A549 (cell line): ENCODE measurements at regions not wholly inside any gene's neighbourhood (a gene's known extent, or its start where the extent isn't known, plus 50 kb on each side); places are given as distances from the start of the nearest gene placed in this dataset.

ENCODE experiments used
- CEBPB ChIP-seq, 2 experiments: fragments of >200 bp in 1 of 2; sonication (Bioruptor Twin) in 1 of 2; formaldehyde crosslinking in 1 of 2; IDR thresholded peaks; 2 replicates each; pipeline ENCODE4 v1.6.1; 2012 to 2016
- CHD2 ChIP-seq: fragments of 150-350 bp; IDR thresholded peaks from 2 replicates; pipeline ENCODE4 v1.6.1; 2014; ENCODE audit warnings: low read length; ENCODE audit not compliant: partially characterized antibody
- CTCF ChIP-seq: fragments of >200 bp; sonication (Bioruptor Twin); formaldehyde crosslinking; IDR thresholded peaks from 3 replicates; pipeline ENCODE4 v1.5.1; 2016
- JUN ChIP-seq, 2 experiments: fragments of >200 bp; sonication (Bioruptor Twin); formaldehyde crosslinking; IDR thresholded peaks; 2 replicates in 1 of 2; 3 replicates in 1 of 2; pipeline ENCODE4 v1.6.1; 2016 to 2017
- KDM1A ChIP-seq: fragments of 200-600 bp; sonication (generic); IDR thresholded peaks from 2 replicates; pipeline ENCODE4 v1.6.1; 2016; ENCODE audit warnings: low read depth, mild to moderate bottlenecking
- MAFK ChIP-seq: fragments of 450-650 bp; IDR thresholded peaks from 2 replicates; pipeline ENCODE4 v1.6.1; 2014; ENCODE audit not compliant: partially characterized antibody
- MYC ChIP-seq: IDR thresholded peaks from 2 replicates; pipeline ENCODE4 v1.6.1; 2012; ENCODE audit warnings: mild to moderate bottlenecking, inconsistent platforms, low read length, improper control_type of control experiment, borderline replicate concordance
- POLR2A ChIP-seq: IDR thresholded peaks from 2 replicates; pipeline ENCODE4 v1.6.1; 2012; ENCODE audit warnings: mild to moderate bottlenecking, low read length
- REST ChIP-seq: fragments of 200-600 bp; sonication (generic); IDR thresholded peaks from 2 replicates; pipeline ENCODE4 v1.6.1; 2016; ENCODE audit warnings: antibody characterized with exemption, mild to moderate bottlenecking, moderate library complexity
- SMC3 ChIP-seq: fragments of >200 bp; sonication (Bioruptor Twin); formaldehyde crosslinking; IDR thresholded peaks from 3 replicates; pipeline ENCODE4 v1.6.1; 2018; ENCODE audit warnings: inconsistent platforms
- USF2 ChIP-seq: fragments of 450-650 bp; IDR thresholded peaks from 2 replicates; pipeline ENCODE4 v1.6.1; 2014; ENCODE audit warnings: antibody characterized with exemption

DNA sequence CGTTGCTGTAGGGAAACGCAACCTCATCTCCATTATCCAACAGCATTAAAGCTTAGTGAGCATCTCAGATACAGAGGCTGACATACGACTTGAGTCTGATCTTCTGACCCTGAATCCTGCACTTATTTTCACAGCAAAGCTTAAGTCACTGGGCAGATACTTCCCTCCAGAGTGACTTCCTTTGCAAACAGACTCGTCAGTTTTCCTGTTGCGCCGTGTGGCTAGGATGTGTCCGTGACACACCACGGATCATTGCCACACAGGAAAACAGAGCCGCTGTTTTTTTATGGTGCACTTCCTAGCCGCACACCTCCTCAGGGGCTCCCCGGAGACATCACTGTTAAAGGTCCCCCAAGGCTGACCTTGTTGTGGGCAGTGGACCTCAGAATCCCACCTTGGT lies 94.9 kb upstream of the MKI67 start:
- TF ChIP-seq POLR2A (no peak), CTCF (no peak), USF2 (no peak), JUN (IDR thresholded peaks at IDR 0.05) (no peak), KDM1A (no peak), CHD2 (no peak), REST (no peak), MAFK (no peak), MYC (no peak), SMC3 (no peak), CEBPB (IDR thresholded peaks at IDR 0.05) (no peak)
